Right lobe of liver (tissue), 6 donors: ENCODE measurements at regions not wholly inside any gene's neighbourhood (a gene's known extent, or its start where the extent isn't known, plus 50 kb on each side); places are given as distances from the start of the nearest gene placed in this dataset.

Experiments used
- ATAC-seq, 4 donors: fragments of 200-7000 bp; cut with Tn5 transposase; one replicate each; pipeline ENCODE4 v1.9.1; 2020; ENCODE audit warnings: mild to moderate bottlenecking in 4 of 4, moderate library complexity in 4 of 4
- DNase-seq, 3 donors: peaks; one replicate each; pipeline ENCODE4 v3.0.0-alpha.2; 2020
- H3K27ac ChIP-seq, 3 donors: fragments of 200-600 bp; one replicate each; pipeline ENCODE4 v1.8.0; 2022
- H3K27me3 ChIP-seq, 2 donors: fragments of 200-600 bp; one replicate each; pipeline ENCODE4 v1.8.0; 2022
- H3K36me3 ChIP-seq, 4 donors: fragments of 200-600 bp; sonication (generic) in 1 of 4; one replicate each; pipeline versions ENCODE4 v1.5.1 to v1.8.0; 2017 to 2022; ENCODE audit warnings: control low read depth in 1 of 4
- H3K4me1 ChIP-seq, 4 donors: fragments of 200-600 bp; sonication (generic) in 1 of 4; one replicate each; pipeline versions ENCODE4 v1.5.1 to v1.8.0; 2017 to 2022; ENCODE audit warnings: control low read depth in 1 of 4
- H3K4me3 ChIP-seq, 3 donors: fragments of 200-600 bp; one replicate each; pipeline ENCODE4 v1.8.0; 2022
- H3K9me3 ChIP-seq, 4 donors: fragments of 200-600 bp; sonication (generic) in 1 of 4; one replicate each; pipeline versions ENCODE4 v1.5.1 to v1.8.0; 2017 to 2022; ENCODE audit warnings: control low read depth in 1 of 4
- POLR2A ChIP-seq: fragments of 450-650 bp; IDR thresholded peaks from one replicate; pipeline ENCODE4 v1.6.1; 2017; ENCODE audit warnings: antibody characterized with exemption, mild to moderate bottlenecking
- WGBS: methylation state at CpG from one replicate; pipeline ENCODE4 v1.1.6; 2018; ENCODE audit warnings: low coverage, low lambda C conversion rate; ENCODE audit not compliant: insufficient coverage; ENCODE audit errors: missing lambda C conversion rate; 5-methylcytosine and 5-hydroxymethylcytosine counted together
- intact Hi-C, 2 donors: fragments of 100-400 bp; cut with DNase I; formaldehyde crosslinking; loops; one replicate each; pipeline versions ENCODE4 v1.11.2 to v1.14.1; 2022
- TF ChIP-seq, protein P1 (sequence below), 4 donors: fragments of 200-600 bp in 3 of 4; fragments of 450-650 bp in 1 of 4; IDR thresholded peaks; one replicate each; pipeline versions ENCODE4 v1.5.1 to v1.8.0; 2016 to 2022; ENCODE audit warnings: antibody characterized with exemption in 4 of 4, mild to moderate bottlenecking in 2 of 4
- donor health status: DM: no; HTN: yes; CAD: no.
- donor health status: DM: no; HTN: no; CAD: no.
- donor health status: DM: no; HTN: no; CAD: no.
- donor health status: DM: no; HTN: yes; CAD: no.
- donor health status: DM: no; HTN: yes; CAD: no.

GRCh38 chrX:78429172-78429571 lies 101.8 kb upstream of the CYSLTR1 start:
- no peak for DNase-seq
- Histone ChIP-seq H3K27ac (no peak overlapping the region), H3K4me1 (no peaks in the 10 kb centered on the region), H3K4me3 (no peak overlapping the region), H3K9me3 (no peaks in the 10 kb centered on the region), H3K36me3 (no peaks in the 10 kb centered on the region), H3K27me3 (peaks cover 0 to 4% of the 10 kb centered on the region in 2 donors)
- TF ChIP-seq, protein P1, sequence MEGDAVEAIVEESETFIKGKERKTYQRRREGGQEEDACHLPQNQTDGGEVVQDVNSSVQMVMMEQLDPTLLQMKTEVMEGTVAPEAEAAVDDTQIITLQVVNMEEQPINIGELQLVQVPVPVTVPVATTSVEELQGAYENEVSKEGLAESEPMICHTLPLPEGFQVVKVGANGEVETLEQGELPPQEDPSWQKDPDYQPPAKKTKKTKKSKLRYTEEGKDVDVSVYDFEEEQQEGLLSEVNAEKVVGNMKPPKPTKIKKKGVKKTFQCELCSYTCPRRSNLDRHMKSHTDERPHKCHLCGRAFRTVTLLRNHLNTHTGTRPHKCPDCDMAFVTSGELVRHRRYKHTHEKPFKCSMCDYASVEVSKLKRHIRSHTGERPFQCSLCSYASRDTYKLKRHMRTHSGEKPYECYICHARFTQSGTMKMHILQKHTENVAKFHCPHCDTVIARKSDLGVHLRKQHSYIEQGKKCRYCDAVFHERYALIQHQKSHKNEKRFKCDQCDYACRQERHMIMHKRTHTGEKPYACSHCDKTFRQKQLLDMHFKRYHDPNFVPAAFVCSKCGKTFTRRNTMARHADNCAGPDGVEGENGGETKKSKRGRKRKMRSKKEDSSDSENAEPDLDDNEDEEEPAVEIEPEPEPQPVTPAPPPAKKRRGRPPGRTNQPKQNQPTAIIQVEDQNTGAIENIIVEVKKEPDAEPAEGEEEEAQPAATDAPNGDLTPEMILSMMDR (IDR thresholded peaks at IDR 0.05): no peak
- no peak for TF ChIP-seq POLR2A
- no peak for ATAC-seq
- intact Hi-C loops: no loop called here
- WGBS: 54% methylated on average over 3 of the region's 3 CpGs

DNA sequence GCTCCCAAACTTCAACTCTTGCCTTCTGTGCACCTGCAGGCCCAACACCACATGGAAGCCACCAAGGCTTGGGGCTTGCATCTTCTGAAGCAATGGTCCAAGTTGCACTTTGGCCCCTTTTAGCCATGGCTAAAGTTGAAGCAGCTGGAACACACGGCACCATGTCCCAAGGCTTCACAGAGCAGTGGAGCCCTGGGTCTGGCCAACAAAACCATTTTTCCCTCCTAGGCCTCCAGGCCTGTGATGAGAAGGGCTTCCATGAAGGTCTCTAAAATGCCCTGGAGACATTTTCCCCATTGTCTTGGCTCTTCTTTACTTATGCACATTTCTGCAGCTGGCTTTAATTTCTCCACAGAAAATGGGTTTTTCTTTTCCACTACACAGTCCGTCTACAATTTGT lies 61.3 kb upstream of the CYSLTR1 start:
- ATAC-seq (no peak), DNase-seq (no peak)
- Histone ChIP-seq H3K4me3 (no peak overlapping the region), H3K9me3 (no peaks in the 10 kb centered on the region), H3K4me1 (no peaks in the 10 kb centered on the region), H3K27ac (no peak overlapping the region), H3K27me3 (no peaks in the 10 kb centered on the region), H3K36me3 (no peaks in the 10 kb centered on the region)
- intact Hi-C loops: no loop called here
- WGBS: 61% methylated on average over 2 of the region's 2 CpGs
- no peak for TF ChIP-seq POLR2A
- TF ChIP-seq, protein P1 (IDR thresholded peaks at IDR 0.05): no peak

DNA sequence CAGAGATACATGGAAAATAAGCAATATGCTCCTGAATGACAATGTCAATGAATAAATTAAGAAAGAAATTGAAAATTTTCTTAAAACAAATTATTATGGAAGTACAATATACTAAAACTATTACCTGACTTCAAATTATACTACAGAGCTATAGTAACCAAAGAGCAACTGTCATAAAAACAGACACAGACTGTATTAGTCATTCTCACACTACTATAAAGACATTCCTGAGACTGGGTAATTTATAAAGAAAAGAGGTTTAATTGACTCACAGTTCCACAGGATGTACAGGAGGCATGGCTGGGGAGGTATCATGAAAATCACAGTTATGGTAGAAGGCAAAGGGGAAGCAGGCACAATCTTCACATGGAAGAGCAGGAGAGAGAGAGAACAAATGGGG lies 60.0 kb upstream of the CYSLTR1 start:
- H3K9me3 ChIP-seq: no peaks in the 10 kb centered on the region
- no peak for ATAC-seq
- no peaks in the 10 kb centered on the region for H3K36me3 ChIP-seq
- no peaks in the 10 kb centered on the region for H3K27me3 ChIP-seq
- H3K4me3 ChIP-seq: no peak overlapping the region
- no peaks in the 10 kb centered on the region for H3K4me1 ChIP-seq
- H3K27ac ChIP-seq: no peak overlapping the region
- no peak for DNase-seq
- intact Hi-C loops: no loop called here
- no peak for TF ChIP-seq POLR2A
- TF ChIP-seq, protein P1 (IDR thresholded peaks at IDR 0.05): no peak

DNA sequence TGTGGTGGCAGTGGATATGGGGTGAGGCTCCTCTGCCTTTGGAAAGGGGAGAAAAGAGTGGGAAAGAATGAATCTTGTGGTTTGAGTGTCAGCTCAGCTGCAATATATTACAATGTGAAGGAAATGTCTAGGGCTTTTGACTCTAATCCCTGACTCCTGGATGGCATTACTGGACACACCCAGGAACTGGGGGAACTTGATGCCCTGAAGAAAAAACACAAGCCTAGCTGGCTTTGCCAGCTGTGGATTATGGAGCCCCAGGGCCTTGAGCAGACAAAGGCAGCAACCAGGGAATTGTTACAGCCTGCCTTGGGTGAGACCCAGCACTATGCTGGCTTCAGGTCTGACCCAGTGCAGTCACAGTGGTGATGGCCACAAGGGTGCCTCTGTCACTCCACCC lies 57.1 kb upstream of the CYSLTR1 start:
- H3K27me3 ChIP-seq: no peaks in the 10 kb centered on the region
- H3K36me3 ChIP-seq: no peaks in the 10 kb centered on the region
- TF ChIP-seq, protein P1 (IDR thresholded peaks at IDR 0.05): no peak
- TF ChIP-seq POLR2A: no peak
- intact Hi-C loops: no loop called here
- ATAC-seq (no peak), DNase-seq (no peak)
- no peaks in the 10 kb centered on the region for H3K4me1 ChIP-seq
- no peak overlapping the region for H3K27ac ChIP-seq
- H3K9me3 ChIP-seq: no peaks in the 10 kb centered on the region
- H3K4me3 ChIP-seq: no peak overlapping the region

DNA sequence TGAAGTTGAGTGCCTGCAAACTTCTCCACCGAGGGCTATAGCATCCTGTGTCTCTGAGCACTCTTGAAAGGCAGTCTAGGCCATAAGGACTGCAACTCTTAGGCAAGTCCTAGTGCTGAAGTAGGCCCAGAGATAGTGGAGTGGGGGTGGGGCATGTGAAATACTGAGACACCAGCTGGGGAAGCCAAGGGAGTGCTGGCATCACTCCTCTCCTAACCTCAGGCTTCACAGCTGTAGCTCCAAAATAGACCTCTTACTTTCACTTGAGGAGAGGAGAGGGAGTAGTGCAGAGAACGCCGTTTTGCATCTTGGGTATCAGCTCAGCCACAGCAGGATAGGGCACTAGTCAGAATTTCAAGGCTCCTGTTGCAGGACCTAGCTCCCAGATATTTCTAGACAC lies 56.2 kb upstream of the CYSLTR1 start:
- WGBS: 70% methylated on average over 2 of the region's 3 CpGs
- no peak overlapping the region for H3K4me3 ChIP-seq
- intact Hi-C loops: no loop called here
- H3K9me3 ChIP-seq: no peaks in the 10 kb centered on the region
- no peaks in the 10 kb centered on the region for H3K27me3 ChIP-seq
- TF ChIP-seq, protein P1 (IDR thresholded peaks at IDR 0.05): no peak
- no peak for TF ChIP-seq POLR2A
- H3K36me3 ChIP-seq: no peaks in the 10 kb centered on the region
- H3K4me1 ChIP-seq: no peaks in the 10 kb centered on the region
- no peak for DNase-seq
- ATAC-seq: no peak
- no peak overlapping the region for H3K27ac ChIP-seq
